Ishikawa (cell line): ENCODE measurements at regions not wholly inside any gene's neighbourhood (a gene's known extent, or its start where the extent isn't known, plus 50 kb on each side); places are given as distances from the start of the nearest gene placed in this dataset.

Experiments used
- EP300 ChIP-seq: IDR thresholded peaks from 2 replicates; pipeline ENCODE4 v1.6.1; 2012; ENCODE audit warnings: borderline replicate concordance
- RAD21 ChIP-seq: IDR thresholded peaks from 2 replicates; pipeline ENCODE4 v1.6.1; 2012; ENCODE audit warnings: low read depth
- YY1 ChIP-seq: IDR thresholded peaks from 2 replicates; pipeline ENCODE4 v1.6.1; 2012; ENCODE audit warnings: low read depth

DNA sequence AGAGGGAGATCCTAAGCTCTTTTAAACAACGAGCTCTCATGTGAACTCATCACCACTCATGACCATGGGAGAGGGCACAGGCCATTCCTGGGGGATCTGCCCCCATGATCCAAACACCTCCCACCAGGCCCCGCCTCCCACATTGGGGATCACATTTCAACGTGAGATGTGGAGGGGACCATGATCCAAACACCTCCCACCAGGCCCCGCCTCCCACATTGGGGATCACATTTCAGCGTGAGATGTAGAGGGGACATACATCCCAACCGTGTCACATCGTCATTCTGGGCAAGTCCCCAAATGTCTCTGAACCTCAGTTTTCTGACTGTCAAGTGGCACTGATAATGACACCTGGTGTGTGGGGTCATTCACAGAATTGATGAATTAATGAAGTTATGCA lies 641.8 kb downstream of the CDH26 start:
- TF ChIP-seq EP300: no peak
- TF ChIP-seq YY1: no peak
- TF ChIP-seq RAD21: no peak
